ENCODE measurements at regions not wholly inside any gene's neighbourhood (a gene's known extent, or its start where the extent isn't known, plus 50 kb on each side); places are given as distances from the start of the nearest gene placed in this dataset.

DNA sequence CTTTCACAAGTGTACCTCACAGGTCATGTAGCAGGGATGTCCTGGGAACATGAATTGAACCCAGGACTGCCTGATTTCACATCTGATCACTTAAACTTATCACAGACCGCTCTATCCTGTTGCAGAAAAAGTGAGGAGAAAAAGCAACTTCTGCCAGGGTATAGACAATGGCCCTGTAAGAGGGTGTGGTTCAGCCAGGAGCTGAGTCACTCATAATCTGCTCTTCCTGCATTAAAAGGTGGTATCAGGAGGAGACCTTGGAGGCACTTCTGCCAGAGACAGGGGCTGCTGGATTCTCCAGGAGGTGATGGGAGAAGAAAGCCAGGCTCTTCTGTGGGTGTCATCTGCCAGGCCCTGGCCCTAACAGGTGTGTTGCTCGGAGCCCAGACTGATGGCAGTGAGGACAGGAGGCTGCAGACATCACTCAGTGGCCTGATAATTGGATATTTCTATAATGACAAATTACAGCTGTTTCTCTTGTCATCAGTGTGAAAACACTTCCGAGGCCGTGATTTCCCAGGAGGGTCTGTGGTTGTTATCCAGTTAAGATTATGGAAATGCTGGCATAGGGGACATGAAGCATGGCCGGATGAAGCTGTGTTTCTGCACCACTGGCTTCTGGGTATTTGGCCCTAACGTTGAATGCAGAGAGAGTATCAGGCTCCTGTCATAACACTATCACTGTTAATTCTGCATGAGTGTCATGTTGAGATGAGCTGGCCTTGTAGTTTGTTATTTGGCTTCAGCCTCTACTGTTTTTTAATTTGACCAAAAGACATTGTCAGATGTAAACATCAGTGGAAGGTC, 125.1 kb upstream of the ZBED5 start:
- ChIA-PET CTCF (ENCODE audit: partially characterized antibody) (interaction anchor here (0.6 to 2.2 kb wide), 4 partner anchors 27 to 894 kb away, joined by 3 to 6 read pairs (median 4); no protein-coding TSS in a partner anchor), POLR2A (ENCODE audit: partially characterized antibody) (interaction anchor here (0.7 kb wide), 1 partner anchor 43 kb away, joined by 3 read pairs; no protein-coding TSS in a partner anchor)
- Histone ChIP-seq H3K9me3 (ENCODE audit: insufficient read depth in 2 of 2, low read depth in 1 of 2, low read length in 1 of 2) (no peaks in the 10 kb centered on the region), H2BK12ac (ENCODE audit: low read depth, low read length) (no peak overlapping the region), H4K8ac (ENCODE audit: extremely low read depth, insufficient read depth, low read length) (no peak overlapping the region), H3K9ac (replicated peaks in 1 of 4; ENCODE audit: extremely low read depth in 1 of 4, low read depth in 3 of 4, low read length in 3 of 4) (no peak overlapping the region), H3K23me2 (ENCODE audit: low read depth, low read length) (peaks cover 4% of the 10 kb centered on the region; the same call in 1 of the 2 replicates), H2AFZ (ENCODE audit: low read length) (no peak overlapping the region), H3K18ac (ENCODE audit: extremely low read depth, low read length) (no peak overlapping the region), H4K20me1 (replicated peaks in 1 of 2; ENCODE audit: control insufficient read depth in 1 of 2, insufficient read depth in 2 of 2, low read length in 2 of 2) (no peaks in the 10 kb centered on the region), H3K4me1 (replicated peaks in 1 of 4; ENCODE audit: control insufficient read depth in 3 of 4, insufficient read depth in 4 of 4, low read length in 3 of 4) (peaks cover 0 to 2% (median 1%) of the 10 kb centered on the region in 4 experiments; a peak in 1 of 7 replicates), H3K79me1 (ENCODE audit: low read depth, low read length) (no peaks in the 10 kb centered on the region), H3K27me3 (replicated peaks in 1 of 4; ENCODE audit: control insufficient read depth in 3 of 4, extremely low read depth in 1 of 4, insufficient read depth in 3 of 4, low read length in 3 of 4) (no peaks in the 10 kb centered on the region), H3K23ac (ENCODE audit: insufficient read length) (no peak overlapping the region), H3K4me3 (ENCODE audit: extremely low read depth in 1 of 4, insufficient read depth in 2 of 4, low read depth in 3 of 4, low read length in 4 of 4) (no peak overlapping the region), H3K14ac (ENCODE audit: insufficient read length) (no peak overlapping the region), H3K27ac (ENCODE audit: low read depth, low read length) (no peak overlapping the region), H3K79me2 (ENCODE audit: control insufficient read depth in 1 of 2, insufficient read depth in 2 of 2, low read length in 2 of 2) (no peaks in the 10 kb centered on the region), H2BK5ac (ENCODE audit: low read depth, low read length) (no peak overlapping the region), H2BK120ac (replicated peaks; ENCODE audit: low read depth, low read length) (no peak overlapping the region), H3K56ac (replicated peaks; ENCODE audit: insufficient read length, low read depth, low read length) (no peak overlapping the region), H4K91ac (replicated peaks; ENCODE audit: insufficient read length, low read length) (no peak overlapping the region), H3K36me3 (ENCODE audit: control insufficient read depth in 2 of 4, insufficient read depth in 4 of 4, low read length in 3 of 4) (no peaks in the 10 kb centered on the region), H2BK15ac (ENCODE audit: low read length) (no peak overlapping the region), H3K4me2 (ENCODE audit: insufficient read depth in 1 of 2, low read depth in 2 of 2, low read length in 2 of 2) (no peak overlapping the region), H4K5ac (ENCODE audit: insufficient read length, low read depth, low read length) (no peak overlapping the region), H3K4ac (replicated peaks; ENCODE audit: insufficient read length, low read depth, low read length) (no peak overlapping the region), H2BK20ac (ENCODE audit: low read length) (no peak overlapping the region), H2AK5ac (ENCODE audit: low read depth, low read length) (no peak overlapping the region)
- TF ChIP-seq TAF7 (optimal IDR thresholded peaks at IDR 0.05; ENCODE audit: borderline replicate concordance, low read depth, low read length) (no peak), CEBPB (IDR thresholded peaks at IDR 0.05; ENCODE audit: low read depth, low read length) (no peak), JUND (IDR thresholded peaks at IDR 0.05; ENCODE audit: low read length) (no peak), RFX5 (IDR thresholded peaks at IDR 0.05; ENCODE audit: borderline replicate concordance, low read depth, low read length) (no peak), TEAD4 (IDR thresholded peaks at IDR 0.05; ENCODE audit: low read depth, low read length) (no peak), KDM4A (IDR thresholded peaks at IDR 0.05; ENCODE audit: low read depth, low read length, severe bottlenecking) (no peak), POU5F1 (IDR thresholded peaks at IDR 0.05; ENCODE audit: low read depth, low read length) (no peak), SP2 (IDR thresholded peaks at IDR 0.05; ENCODE audit: low read length) (no peak), CBX5 (IDR thresholded peaks at IDR 0.05; ENCODE audit: low read depth, low read length) (no peak)
- TF ChIP-seq, protein P1, sequence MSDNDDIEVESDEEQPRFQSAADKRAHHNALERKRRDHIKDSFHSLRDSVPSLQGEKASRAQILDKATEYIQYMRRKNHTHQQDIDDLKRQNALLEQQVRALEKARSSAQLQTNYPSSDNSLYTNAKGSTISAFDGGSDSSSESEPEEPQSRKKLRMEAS (IDR thresholded peaks at IDR 0.05) = no peak
- no peak for DNase-seq (ENCODE audit: low read depth in 1 of 2, low spot score in 2 of 2)
- FAIRE-seq = no peak
- WGBS, 2 experiments (ENCODE audit: extremely low coverage in 1 of 2, insufficient coverage in 1 of 2, insufficient read length in 1 of 2, insufficient replicate concordance in 2 of 2, low coverage in 1 of 2, low lambda C conversion rate in 2 of 2, missing lambda C conversion rate in 1 of 2) = 87% methylated on average over 6 of the region's 6 CpGs; no CpG with 5 or more reads in 1 of the 2 experiments

All from H1 (cell line).